ENCODE measurements at regions not wholly inside any gene's neighbourhood (a gene's known extent, or its start where the extent isn't known, plus 50 kb on each side); places are given as distances from the start of the nearest gene placed in this dataset.
"Not testable (repeated sequence)": the region's sequence is repeated elsewhere in the genome, so short reads cannot be mapped to it uniquely, and the experiment has no call there.

- no peak for TF ChIP-seq POLR2A (IDR thresholded peaks at IDR 0.05)
- TF ChIP-seq CTCF (IDR thresholded peaks at IDR 0.05), result no peak
- TF ChIP-seq EP300 (IDR thresholded peaks at IDR 0.05), result no peak
- WGBS, 3 donors, result 83 to 95% (median 92%) methylated on average over 5 of the region's 5 CpGs
- intact Hi-C loops (cut with DNase I), result no loop called here
- no peaks in the 10 kb centered on the region for H3K27me3 ChIP-seq
- no peaks in the 10 kb centered on the region for H3K9me3 ChIP-seq
- DNase-seq, result no peak
- H3K4me1 ChIP-seq (ENCODE audit: insufficient read depth), result no peaks in the 10 kb centered on the region
- no peak overlapping the region for H3K4me3 ChIP-seq
- H3K27ac ChIP-seq, result no peak overlapping the region
- H3K36me3 ChIP-seq, result no peaks in the 10 kb centered on the region
Observed at GRCh38 chr4:189809241-189809735, 131.4 kb upstream of the FRG1 start.

GRCh38 chr4:189809839-189810238 lies 130.8 kb upstream of the FRG1 start:
- Histone ChIP-seq H3K36me3 (no peaks in the 10 kb centered on the region), H3K4me1 (ENCODE audit: insufficient read depth) (no peaks in the 10 kb centered on the region), H3K27me3 (no peaks in the 10 kb centered on the region), H3K4me3 (no peak overlapping the region), H3K9me3 (no peaks in the 10 kb centered on the region), H3K27ac (no peak overlapping the region)
- WGBS, 3 donors, result 49 to 61% (median 58%) methylated on average over 9 of the region's 9 CpGs
- TF ChIP-seq CTCF (IDR thresholded peaks at IDR 0.05), result no peak
- no peak for TF ChIP-seq POLR2A (IDR thresholded peaks at IDR 0.05)
- no peak for TF ChIP-seq EP300 (IDR thresholded peaks at IDR 0.05)
- DNase-seq, result no peak
- intact Hi-C loops (cut with DNase I), result no loop called here

GRCh38 chr4:189810318-189811181 lies 130.1 kb upstream of the FRG1 start:
- H3K4me3 ChIP-seq; H3K9me3 ChIP-seq; H3K27ac ChIP-seq; DNase-seq; H3K4me1 ChIP-seq (ENCODE audit: insufficient read depth); intact Hi-C loops (cut with DNase I); H3K36me3 ChIP-seq; H3K27me3 ChIP-seq: not testable (repeated sequence)
- WGBS, 3 donors, result 59 to 61% (median 61%) methylated on average over 44 to 60 of the region's 75 CpGs

- no peaks in the 10 kb centered on the region for H3K4me1 ChIP-seq (ENCODE audit: insufficient read depth)
- no peaks in the 10 kb centered on the region for H3K36me3 ChIP-seq
- no peak overlapping the region for H3K4me3 ChIP-seq
- intact Hi-C loops (cut with DNase I), result no loop called here
- 86 to 88% (median 87%) methylated on average over 4 of the region's 4 CpGs for WGBS, 3 donors
- DNase-seq, result no peak
- no peaks in the 10 kb centered on the region for H3K27me3 ChIP-seq
- no peak overlapping the region for H3K27ac ChIP-seq
- no peaks in the 10 kb centered on the region for H3K9me3 ChIP-seq
- TF ChIP-seq POLR2A (IDR thresholded peaks at IDR 0.05) (no peak), EP300 (IDR thresholded peaks at IDR 0.05) (no peak), CTCF (IDR thresholded peaks at IDR 0.05) (no peak)
Observed at GRCh38 chr4:189815404-189816192, 125.1 kb upstream of the FRG1 start.
